Coronary artery (tissue), 2 donors: ENCODE measurements at regions not wholly inside any gene's neighbourhood (a gene's known extent, or its start where the extent isn't known, plus 50 kb on each side); places are given as distances from the start of the nearest gene placed in this dataset.
"Not testable (repeated sequence)": the region's sequence is repeated elsewhere in the genome, so short reads cannot be mapped to it uniquely, and the experiment has no call there.

ENCODE experiments used
- DNase-seq: peaks from one replicate; pipeline ENCODE4 v3.0.0-alpha.2; 2017; ENCODE audit warnings: low spot score
- H3K27ac ChIP-seq, 2 donors: fragments of 200-600 bp; sonication (generic); one replicate each; pipeline ENCODE4 v1.5.1; 2016 to 2019
- H3K4me3 ChIP-seq: fragments of 200-600 bp; sonication (generic); 2 replicates; pipeline ENCODE4 v1.5.1; 2016; ENCODE audit warnings: mild to moderate bottlenecking, moderate library complexity
- CTCF ChIP-seq: fragments of 200-600 bp; sonication (generic); IDR thresholded peaks from one replicate; pipeline ENCODE4 v1.5.1; 2019; ENCODE audit warnings: antibody characterized with exemption

- no peak for TF ChIP-seq CTCF
- Histone ChIP-seq H3K27ac (no peak overlapping the region), H3K4me3 (no peak overlapping the region)
- DNase-seq = no peak
These were observed 319.8 kb downstream of the PCDH20 start for GRCh38 chr13:61095885-61096284.

DNA sequence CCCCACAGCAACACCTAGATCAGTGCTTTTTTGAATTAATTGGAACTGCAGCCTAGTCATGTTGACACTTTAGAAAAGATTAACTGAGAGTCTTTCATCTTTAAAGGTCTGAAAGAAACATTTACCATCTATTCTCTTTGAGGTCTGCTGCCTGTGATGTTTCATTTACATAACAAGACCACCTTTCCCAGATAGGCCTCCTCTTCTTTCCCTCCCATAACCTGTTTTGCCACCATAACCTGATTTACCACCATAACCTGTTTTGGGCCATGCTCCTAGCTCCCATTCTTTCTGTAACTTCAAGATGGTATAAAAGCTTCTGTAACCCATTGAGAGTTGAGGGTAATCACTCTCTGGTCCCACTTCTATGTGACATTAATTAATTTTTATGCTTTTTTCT lies 320.8 kb downstream of the PCDH20 start:
- no peak for DNase-seq
- no peak for TF ChIP-seq CTCF
- Histone ChIP-seq H3K4me3 (no peak overlapping the region), H3K27ac (no peak overlapping the region)

GRCh38 chr13:61089894-61090293 lies 325.8 kb downstream of the PCDH20 start:
- H3K4me3 ChIP-seq, DNase-seq, H3K27ac ChIP-seq: not testable (repeated sequence)

GRCh38 chr13:61086087-61086486 lies 329.6 kb downstream of the PCDH20 start:
- no peak for TF ChIP-seq CTCF
- no peak overlapping the region for H3K4me3 ChIP-seq
- H3K27ac ChIP-seq = no peak overlapping the region
- DNase-seq = no peak

DNA sequence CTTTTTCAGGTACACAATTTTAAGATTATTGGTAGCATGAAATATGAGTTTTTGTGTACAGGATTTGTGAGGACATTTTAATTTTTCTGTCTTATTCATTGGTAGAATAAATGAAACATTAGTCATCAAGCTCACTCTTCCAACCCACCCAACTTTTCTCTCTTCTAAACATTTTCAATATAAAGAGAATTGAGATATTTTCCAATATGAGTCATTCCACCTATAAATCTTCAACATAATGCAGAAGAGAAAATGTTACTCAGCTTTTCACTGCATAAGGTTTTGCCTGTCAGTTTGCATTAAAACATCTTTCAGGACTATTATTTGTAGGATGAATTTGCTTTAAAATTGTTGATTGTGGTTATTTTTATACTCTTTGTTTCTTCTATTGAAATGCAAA lies 330.7 kb downstream of the PCDH20 start:
- Histone ChIP-seq H3K4me3 (no peak overlapping the region), H3K27ac (no peak overlapping the region)
- DNase-seq = no peak
- no peak for TF ChIP-seq CTCF

DNA sequence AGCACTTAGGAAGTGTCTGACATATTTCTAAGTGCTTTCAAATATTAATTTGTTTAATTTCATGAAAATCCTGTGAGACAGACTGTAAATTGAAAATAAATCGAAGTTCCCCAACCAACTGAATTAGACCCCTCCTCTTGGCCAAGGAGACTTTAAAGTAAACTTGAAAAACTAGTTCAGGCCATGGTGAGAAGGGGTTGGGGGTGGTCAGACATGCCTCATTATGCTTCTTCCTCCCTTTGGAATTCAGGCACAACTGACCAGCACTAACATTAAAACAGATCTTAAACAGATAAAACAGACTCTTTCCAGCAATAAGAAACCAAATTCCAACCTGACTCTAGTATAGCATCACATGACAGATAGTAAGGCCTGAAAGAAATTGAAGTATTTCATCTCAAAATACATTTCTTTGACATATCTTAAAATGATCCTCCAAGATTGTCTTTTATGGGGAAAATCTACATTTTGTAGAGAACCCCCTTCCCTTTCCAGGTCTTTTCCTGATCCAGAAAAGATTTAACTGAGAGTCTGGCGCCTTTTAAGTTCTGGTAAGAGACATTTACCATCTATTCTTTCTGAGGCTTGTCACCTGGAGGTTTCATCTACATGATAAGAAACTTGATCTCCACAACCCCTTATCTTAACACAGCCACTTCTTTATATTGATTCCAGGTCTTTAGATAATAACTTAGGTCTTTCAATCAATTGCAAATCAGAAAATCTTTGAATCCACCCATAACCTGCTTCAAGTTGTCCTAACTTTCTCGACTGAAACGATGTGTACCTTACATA lies 336.5 kb downstream of the PCDH20 start:
- TF ChIP-seq CTCF = no peak
- H3K27ac ChIP-seq = no peak overlapping the region
- H3K4me3 ChIP-seq = no peak overlapping the region
- no peak for DNase-seq

GRCh38 chr13:61052175-61052574 lies 363.5 kb downstream of the PCDH20 start:
- no peak for TF ChIP-seq CTCF
- DNase-seq = no peak
- Histone ChIP-seq H3K27ac (no peak overlapping the region), H3K4me3 (no peak overlapping the region)
